Spleen (tissue), 7 donors: ENCODE measurements at regions not wholly inside any gene's neighbourhood (a gene's known extent, or its start where the extent isn't known, plus 50 kb on each side); places are given as distances from the start of the nearest gene placed in this dataset.

ENCODE experiments used
- CTCF ChIP-seq, 11 experiments: fragments of 200-600 bp in 7 of 11; fragments of 450-650 bp in 4 of 11; sonication (generic) in 4 of 11; IDR thresholded peaks in 8 of 11; conservative IDR thresholded peaks in 3 of 11; 1 replicate in 7 of 11; 2 replicates in 4 of 11; pipeline versions ENCODE4 v1.4.0 to v1.8.0; 2016 to 2021; ENCODE audit warnings: antibody characterized with exemption in 11 of 11, inconsistent platforms in 4 of 11, mild to moderate bottlenecking in 1 of 11
- POLR2A ChIP-seq, 3 donors: fragments of 450-650 bp; IDR thresholded peaks; one replicate each; pipeline ENCODE4 v1.5.1; 2017; ENCODE audit warnings: antibody characterized with exemption in 3 of 3, mild to moderate bottlenecking in 1 of 3
- POLR2AphosphoS5 ChIP-seq, 3 donors: sonication (generic); formaldehyde crosslinking; IDR thresholded peaks; one replicate each; pipeline ENCODE4 v1.5.1; 2017; ENCODE audit warnings: antibody characterized with exemption in 3 of 3
- donor health status: DM: no; HTN: no; CAD: no; lungs with moderate emphysema.
- donor health status: DM: no; HTN: no; CAD: no.
- donor health status: DM: no; HTN: no; CAD: no.

- TF ChIP-seq CTCF (IDR thresholded peaks at IDR 0.05 in 8 of 11, conservative IDR thresholded peaks at IDR 0.05 in 3 of 11) (no peak), POLR2AphosphoS5 (IDR thresholded peaks at IDR 0.05) (no peak), POLR2A (IDR thresholded peaks at IDR 0.05) (no peak)
Measured at GRCh38 chr3:30495172-30496065, 111.0 kb upstream of the TGFBR2 start.
